ENCODE measurements at regions not wholly inside any gene's neighbourhood (a gene's known extent, or its start where the extent isn't known, plus 50 kb on each side); places are given as distances from the start of the nearest gene placed in this dataset.

- Histone ChIP-seq H3K4me3 (ENCODE audit: low read length) (no peak overlapping the region), H3F3A (ENCODE audit: insufficient read depth, low read length, poor library complexity, severe bottlenecking) (no peaks in the 10 kb centered on the region), H3K36me3 (ENCODE audit: insufficient read depth, low read length) (no peaks in the 10 kb centered on the region), H3K27ac (ENCODE audit: low read length) (no peak overlapping the region), H3K9me3 (ENCODE audit: low read length) (no peaks in the 10 kb centered on the region), H3K9ac (ENCODE audit: low read length) (no peak overlapping the region), H3K27me3 (ENCODE audit: insufficient read depth, low read depth, low read length) (peaks cover 20% of the 10 kb centered on the region), H4K20me1 (ENCODE audit: insufficient read depth) (no peaks in the 10 kb centered on the region), H3K79me2 (replicated peaks; ENCODE audit: insufficient read depth, low read length) (no peaks in the 10 kb centered on the region), H2AFZ (ENCODE audit: low read depth, low read length) (no peak overlapping the region), H3K4me2 (ENCODE audit: low read length) (no peak overlapping the region), H3K9me2 (ENCODE audit: insufficient read depth, low read length) (no peaks in the 10 kb centered on the region)
- TF ChIP-seq REST (IDR thresholded peaks at IDR 0.05; ENCODE audit: borderline replicate concordance) (no peak), RAD21 (conservative IDR thresholded peaks at IDR 0.05) (no peak), EP300 (conservative IDR thresholded peaks at IDR 0.05; ENCODE audit: poor library complexity, severe bottlenecking) (no peak), MXI1 (conservative IDR thresholded peaks at IDR 0.05; ENCODE audit: poor library complexity, severe bottlenecking) (no peak), POLR2AphosphoS5 (IDR thresholded peaks at IDR 0.05) (no peak), TAF1 (IDR thresholded peaks at IDR 0.05; ENCODE audit: low read depth) (no peak)
Observed at GRCh38 chr5:93305984-93306383, 275.0 kb downstream of the NR2F1-AS1 start.

GRCh38 chr5:93304456-93305250, 276.4 kb downstream of the NR2F1-AS1 start:
- H4K20me1 ChIP-seq (ENCODE audit: insufficient read depth), result no peaks in the 10 kb centered on the region
- H2AFZ ChIP-seq (ENCODE audit: low read depth, low read length), result no peak overlapping the region
- no peaks in the 10 kb centered on the region for H3K36me3 ChIP-seq (ENCODE audit: insufficient read depth, low read length)
- H3K9ac ChIP-seq (ENCODE audit: low read length), result no peak overlapping the region
- peaks cover 3% of the 10 kb centered on the region for H3F3A ChIP-seq (ENCODE audit: insufficient read depth, low read length, poor library complexity, severe bottlenecking)
- no peaks in the 10 kb centered on the region for H3K79me2 ChIP-seq (replicated peaks; ENCODE audit: insufficient read depth, low read length)
- no peaks in the 10 kb centered on the region for H3K9me3 ChIP-seq (ENCODE audit: low read length)
- H3K27me3 ChIP-seq (ENCODE audit: insufficient read depth, low read depth, low read length), result peaks cover 20% of the 10 kb centered on the region
- no peak for TF ChIP-seq EP300 (conservative IDR thresholded peaks at IDR 0.05; ENCODE audit: poor library complexity, severe bottlenecking)
- no peak for TF ChIP-seq REST (IDR thresholded peaks at IDR 0.05; ENCODE audit: borderline replicate concordance)
- TF ChIP-seq SMC3 (conservative IDR thresholded peaks at IDR 0.05; ENCODE audit: poor library complexity), result no peak
- no peak for TF ChIP-seq RAD21 (conservative IDR thresholded peaks at IDR 0.05)
- TF ChIP-seq POLR2AphosphoS5 (IDR thresholded peaks at IDR 0.05), result no peak
- no peak for TF ChIP-seq CTCF (IDR thresholded peaks at IDR 0.05; ENCODE audit: poor library complexity, severe bottlenecking)
- H3K4me2 ChIP-seq (ENCODE audit: low read length), result no peak overlapping the region
- H3K4me3 ChIP-seq (ENCODE audit: low read length), result no peak overlapping the region
- H3K9me2 ChIP-seq (ENCODE audit: insufficient read depth, low read length), result no peaks in the 10 kb centered on the region
- H3K27ac ChIP-seq (ENCODE audit: low read length), result no peak overlapping the region
